Body of pancreas (tissue), 4 donors: ENCODE measurements at regions not wholly inside any gene's neighbourhood (a gene's known extent, or its start where the extent isn't known, plus 50 kb on each side); places are given as distances from the start of the nearest gene placed in this dataset.

Source experiments
- ATAC-seq: fragments of 150-250 bp; one replicate; pipeline ENCODE4 v1.9.1; 2016
- DNase-seq, 4 donors: peaks; one replicate each; pipeline ENCODE4 v3.0.0-alpha.2; 2019
- H3K27ac ChIP-seq, 4 donors: fragments of 200-600 bp; sonication (generic); 1 replicate in 3 of 4; 2 replicates in 1 of 4; pipeline versions ENCODE4 v1.5.1 to v1.6.1; 2016 to 2019; ENCODE audit warnings: mild to moderate bottlenecking in 1 of 4, mixed read lengths in 1 of 4, moderate library complexity in 1 of 4
- H3K27me3 ChIP-seq, 2 donors: fragments of 200-600 bp; sonication (generic); one replicate each; pipeline ENCODE4 v1.6.0; 2016; ENCODE audit warnings: mild to moderate bottlenecking in 1 of 2
- H3K36me3 ChIP-seq, 2 donors: fragments of 200-600 bp; sonication (generic); replicated peaks in 1 of 2; 2 replicates each; pipeline ENCODE4 v1.5.1; 2016; ENCODE audit warnings: low read depth in 2 of 2; ENCODE audit not compliant: insufficient read depth in 1 of 2
- H3K4me1 ChIP-seq: fragments of 200-600 bp; sonication (generic); one replicate; pipeline ENCODE4 v1.6.0; 2016
- H3K4me3 ChIP-seq, 2 donors: fragments of 200-600 bp; sonication (generic); 1 replicate in 1 of 2; 2 replicates in 1 of 2; pipeline ENCODE4 v1.5.1; 2016 to 2019
- H3K9me3 ChIP-seq, 3 donors: fragments of 200-600 bp; sonication (generic); 1 replicate in 2 of 3; 2 replicates in 1 of 3; pipeline ENCODE4 v1.5.1; 2016
- POLR2A ChIP-seq, 3 donors: fragments of 450-650 bp; IDR thresholded peaks; one replicate each; pipeline ENCODE4 v1.6.1; 2016; ENCODE audit warnings: antibody characterized with exemption in 3 of 3, mild to moderate bottlenecking in 2 of 3
- WGBS, 2 donors: methylation state at CpG; one replicate each; pipeline ENCODE4 v1.1.5; 2017; 5-methylcytosine and 5-hydroxymethylcytosine counted together
- intact Hi-C: fragments of 100-400 bp; cut with DNase I; formaldehyde crosslinking; loops from one replicate; pipeline ENCODE4 v1.15.1; 2023
- TF ChIP-seq, protein P1 (sequence below), 7 experiments: fragments of 450-650 bp in 4 of 7; fragments of 200-600 bp in 3 of 7; sonication (generic) in 3 of 7; IDR thresholded peaks; one replicate each; pipeline ENCODE4 v1.5.1; 2016 to 2019; ENCODE audit warnings: antibody characterized with exemption in 7 of 7

DNA sequence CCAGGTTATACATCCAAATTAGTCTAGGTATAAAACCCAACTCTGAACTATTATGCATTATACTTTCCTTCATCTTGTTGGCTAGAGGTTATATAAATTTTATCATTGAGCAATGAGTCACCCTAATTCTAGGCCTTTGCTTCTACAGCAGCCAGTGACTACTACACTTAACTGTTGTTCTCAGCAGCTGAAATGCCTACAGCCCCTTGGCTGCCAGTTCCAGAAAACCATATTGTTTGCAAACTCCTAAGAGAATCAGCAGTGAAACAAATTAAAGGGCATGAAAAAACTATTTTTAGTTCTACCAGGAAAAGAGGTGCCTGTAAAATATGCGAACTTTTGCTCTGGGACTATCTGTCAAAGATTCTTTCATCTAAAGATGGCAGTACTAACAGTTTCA, 292.8 kb downstream of the FRK start:
- intact Hi-C loops, result no loop called here
- no peaks in the 10 kb centered on the region for H3K27me3 ChIP-seq
- TF ChIP-seq, protein P1, sequence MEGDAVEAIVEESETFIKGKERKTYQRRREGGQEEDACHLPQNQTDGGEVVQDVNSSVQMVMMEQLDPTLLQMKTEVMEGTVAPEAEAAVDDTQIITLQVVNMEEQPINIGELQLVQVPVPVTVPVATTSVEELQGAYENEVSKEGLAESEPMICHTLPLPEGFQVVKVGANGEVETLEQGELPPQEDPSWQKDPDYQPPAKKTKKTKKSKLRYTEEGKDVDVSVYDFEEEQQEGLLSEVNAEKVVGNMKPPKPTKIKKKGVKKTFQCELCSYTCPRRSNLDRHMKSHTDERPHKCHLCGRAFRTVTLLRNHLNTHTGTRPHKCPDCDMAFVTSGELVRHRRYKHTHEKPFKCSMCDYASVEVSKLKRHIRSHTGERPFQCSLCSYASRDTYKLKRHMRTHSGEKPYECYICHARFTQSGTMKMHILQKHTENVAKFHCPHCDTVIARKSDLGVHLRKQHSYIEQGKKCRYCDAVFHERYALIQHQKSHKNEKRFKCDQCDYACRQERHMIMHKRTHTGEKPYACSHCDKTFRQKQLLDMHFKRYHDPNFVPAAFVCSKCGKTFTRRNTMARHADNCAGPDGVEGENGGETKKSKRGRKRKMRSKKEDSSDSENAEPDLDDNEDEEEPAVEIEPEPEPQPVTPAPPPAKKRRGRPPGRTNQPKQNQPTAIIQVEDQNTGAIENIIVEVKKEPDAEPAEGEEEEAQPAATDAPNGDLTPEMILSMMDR (IDR thresholded peaks at IDR 0.05), result no peak
- no peak for TF ChIP-seq POLR2A (IDR thresholded peaks at IDR 0.05)

DNA sequence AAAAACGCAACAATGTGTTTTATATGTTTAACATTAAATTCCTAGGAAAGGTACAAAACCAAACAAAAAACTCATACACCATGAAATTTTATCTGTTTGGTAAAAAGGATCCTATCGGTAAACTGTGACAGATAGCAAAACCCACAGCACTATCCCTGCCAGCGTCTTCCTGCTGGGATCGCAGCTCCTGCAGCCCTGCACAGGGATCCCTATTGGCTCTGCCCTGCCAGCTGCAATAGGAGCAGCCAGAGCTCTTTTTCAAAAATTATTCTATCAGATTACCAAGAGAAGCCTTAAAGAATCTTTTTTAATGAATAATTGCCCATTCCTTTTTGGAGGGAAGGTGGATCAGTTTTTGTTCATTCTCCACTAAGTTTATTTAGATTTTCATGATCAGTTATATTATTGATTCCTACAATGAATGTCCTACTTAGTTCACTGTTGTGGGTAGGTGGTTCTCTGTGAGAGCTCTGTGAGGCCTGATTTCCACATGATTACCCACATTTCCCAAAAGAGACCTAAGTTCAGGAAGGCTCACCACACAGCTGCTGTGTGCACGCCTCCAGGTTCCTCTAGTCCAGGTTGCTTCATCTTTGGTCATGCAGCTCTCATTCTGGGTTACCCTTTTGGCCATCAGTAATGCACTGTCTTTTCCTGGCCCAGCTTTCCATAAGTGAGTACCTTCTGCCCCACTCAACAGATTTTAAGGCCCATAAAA, 293.8 kb downstream of the FRK start:
- WGBS, 2 donors, result 84 to 87% methylated on average over 5 of the region's 5 CpGs
- no peaks in the 10 kb centered on the region for H3K4me1 ChIP-seq
- intact Hi-C loops, result no loop called here
- no peaks in the 10 kb centered on the region for H3K9me3 ChIP-seq
- H3K36me3 ChIP-seq, result no peaks in the 10 kb centered on the region
- no peaks in the 10 kb centered on the region for H3K27me3 ChIP-seq
- ATAC-seq, result no peak
- H3K4me3 ChIP-seq, result no peak overlapping the region
- no peak overlapping the region for H3K27ac ChIP-seq
- no peak for TF ChIP-seq POLR2A (IDR thresholded peaks at IDR 0.05)
- TF ChIP-seq, protein P1 (IDR thresholded peaks at IDR 0.05), result no peak
- no peak for DNase-seq

More for the DNA sequence above, 292.8 kb downstream of the FRK start:
- H3K4me3 ChIP-seq, result no peak overlapping the region
- H3K27ac ChIP-seq, result no peak overlapping the region
- no peaks in the 10 kb centered on the region for H3K4me1 ChIP-seq
- no peaks in the 10 kb centered on the region for H3K9me3 ChIP-seq
- ATAC-seq (no peak), DNase-seq (no peak)
- 64 to 74% methylated on average over 1 of the region's 1 CpG for WGBS, 2 donors
- H3K36me3 ChIP-seq, result no peaks in the 10 kb centered on the region

DNA sequence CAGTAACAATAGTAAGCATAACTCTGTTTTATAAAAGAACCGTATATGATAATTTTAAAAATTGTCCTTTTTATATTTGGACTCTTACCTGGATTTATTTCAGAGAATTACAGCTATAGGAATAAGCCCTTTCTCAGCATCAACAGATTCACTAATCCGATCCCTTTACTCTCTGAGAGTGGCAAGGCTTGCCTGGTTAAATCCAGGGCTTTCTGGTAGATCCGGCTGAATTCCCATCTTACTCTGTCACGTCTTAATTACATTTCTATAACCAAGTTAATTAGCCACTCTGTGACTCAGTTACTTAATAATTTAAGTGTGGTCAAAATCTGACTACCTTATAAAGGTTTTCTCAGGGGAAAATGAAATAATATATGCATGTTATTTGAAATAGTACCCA, 294.7 kb downstream of the FRK start:
- H3K27me3 ChIP-seq, result no peaks in the 10 kb centered on the region
- H3K9me3 ChIP-seq, result no peaks in the 10 kb centered on the region
- H3K4me3 ChIP-seq, result no peak overlapping the region
- 66 to 69% methylated on average over 4 of the region's 4 CpGs for WGBS, 2 donors
- H3K4me1 ChIP-seq, result no peaks in the 10 kb centered on the region
- intact Hi-C loops, result no loop called here
- H3K36me3 ChIP-seq, result no peaks in the 10 kb centered on the region
- no peak overlapping the region for H3K27ac ChIP-seq
- TF ChIP-seq POLR2A (IDR thresholded peaks at IDR 0.05), result no peak
- TF ChIP-seq, protein P1 (IDR thresholded peaks at IDR 0.05), result no peak
- DNase-seq (no peak), ATAC-seq (no peak)

DNA sequence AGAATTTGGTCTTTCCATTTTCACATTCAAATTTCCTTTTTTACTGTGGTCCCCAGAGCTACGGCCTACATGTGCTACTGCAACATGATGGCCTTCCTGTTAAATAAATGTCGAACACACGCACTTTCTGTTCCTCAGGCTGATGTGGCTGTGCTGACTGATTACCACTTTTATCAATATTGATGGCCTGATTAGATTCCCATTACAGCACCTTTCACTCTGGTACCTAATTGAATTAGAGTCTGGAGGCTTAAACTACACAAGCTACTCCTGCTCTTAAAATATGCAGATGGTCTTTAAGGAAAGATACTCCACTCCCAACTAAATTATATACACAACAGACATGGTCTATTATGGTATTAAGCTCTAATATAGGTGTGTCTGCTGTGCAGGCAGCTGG, 301.6 kb downstream of the FRK start:
- Histone ChIP-seq H3K9me3 (no peaks in the 10 kb centered on the region), H3K36me3 (no peaks in the 10 kb centered on the region), H3K27ac (no peak overlapping the region), H3K27me3 (no peaks in the 10 kb centered on the region), H3K4me1 (no peaks in the 10 kb centered on the region), H3K4me3 (no peak overlapping the region)
- intact Hi-C loops, result no loop called here
- 70 to 86% methylated on average over 3 of the region's 3 CpGs for WGBS, 2 donors
- ATAC-seq (no peak), DNase-seq (no peak)
- TF ChIP-seq, protein P1 (IDR thresholded peaks at IDR 0.05), result no peak
- TF ChIP-seq POLR2A (IDR thresholded peaks at IDR 0.05), result no peak

DNA sequence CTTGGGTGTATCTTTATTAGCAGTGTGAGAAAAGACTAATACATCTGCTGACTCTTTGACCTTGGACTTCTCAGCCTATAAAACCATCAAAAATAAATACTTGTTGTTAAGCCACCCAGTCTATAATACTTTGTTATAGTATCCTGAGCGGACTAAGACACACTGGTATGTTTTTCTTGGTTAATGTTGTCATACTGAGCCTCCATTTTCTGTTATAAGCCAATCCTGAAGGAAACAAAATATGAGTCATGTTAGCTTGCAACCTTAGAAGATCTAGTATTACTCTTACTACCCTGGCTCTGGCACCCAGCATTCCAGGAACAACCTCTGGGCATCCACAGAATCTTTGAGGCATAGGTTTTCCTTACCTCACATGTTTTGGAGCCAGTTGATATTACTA, 307.2 kb downstream of the FRK start:
- TF ChIP-seq, protein P1 (IDR thresholded peaks at IDR 0.05), result no peak
- TF ChIP-seq POLR2A (IDR thresholded peaks at IDR 0.05), result no peak
- intact Hi-C loops, result no loop called here
- no peak overlapping the region for H3K4me3 ChIP-seq
- ATAC-seq, result no peak
- H3K27me3 ChIP-seq, result no peaks in the 10 kb centered on the region
- 57 to 59% methylated on average over 1 of the region's 1 CpG for WGBS, 2 donors
- no peaks in the 10 kb centered on the region for H3K9me3 ChIP-seq
- DNase-seq, result no peak
- no peaks in the 10 kb centered on the region for H3K36me3 ChIP-seq
- no peaks in the 10 kb centered on the region for H3K4me1 ChIP-seq
- no peak overlapping the region for H3K27ac ChIP-seq
